Endodermal cell (in vitro differentiated cells): ENCODE measurements at regions not wholly inside any gene's neighbourhood (a gene's known extent, or its start where the extent isn't known, plus 50 kb on each side); places are given as distances from the start of the nearest gene placed in this dataset.

Experiments used
- DNase-seq: peaks from one replicate; pipeline ENCODE4 v3.0.0-alpha.2; 2017
- H3K27ac ChIP-seq: 2 replicates; pipeline ENCODE4 v1.5.1; 2013; ENCODE audit warnings: mild to moderate bottlenecking, low read depth, low read length, moderate library complexity
- H3K27me3 ChIP-seq: 2 replicates; pipeline ENCODE4 v1.6.1; 2013; ENCODE audit warnings: mild to moderate bottlenecking, low read length, moderate library complexity; ENCODE audit not compliant: insufficient read depth, control insufficient read depth, poor library complexity, severe bottlenecking
- H3K36me3 ChIP-seq: 2 replicates; pipeline ENCODE4 v1.7.0; 2013; ENCODE audit warnings: mild to moderate bottlenecking, low read length, moderate library complexity; ENCODE audit not compliant: control insufficient read depth, insufficient read depth
- H3K4me1 ChIP-seq: one replicate; pipeline ENCODE4 v1.7.0; 2013; ENCODE audit warnings: low read length; ENCODE audit not compliant: control insufficient read depth, insufficient read depth
- H3K4me3 ChIP-seq: 2 replicates; pipeline ENCODE4 v1.5.1; 2013; ENCODE audit warnings: mild to moderate bottlenecking, low read length, moderate library complexity
- H3K9ac ChIP-seq: 2 replicates; pipeline ENCODE4 v1.6.1; 2013; ENCODE audit warnings: mild to moderate bottlenecking, low read length, moderate library complexity; ENCODE audit not compliant: poor library complexity, severe bottlenecking; ENCODE audit errors: extremely low read depth
- H3K9me3 ChIP-seq: 2 replicates; pipeline ENCODE4 v1.6.1; 2013; ENCODE audit warnings: mild to moderate bottlenecking, low read length, moderate library complexity; ENCODE audit not compliant: control insufficient read depth
- H3K27ac Mint-ChIP-seq: 2 replicates; pipeline ENCODE4 v1.8.0; 2020; ENCODE audit warnings: mixed read lengths
- H3K27me3 Mint-ChIP-seq: 2 replicates; pipeline ENCODE4 v1.8.0; 2021; ENCODE audit warnings: mild to moderate bottlenecking, mixed read lengths; ENCODE audit not compliant: insufficient read depth
- H3K36me3 Mint-ChIP-seq: 2 replicates; pipeline ENCODE4 v1.8.0; 2020; ENCODE audit warnings: low read depth, mixed read lengths
- H3K4me1 Mint-ChIP-seq: 2 replicates; pipeline ENCODE4 v1.8.0; 2020; ENCODE audit warnings: mixed read lengths
- H3K4me3 Mint-ChIP-seq: 2 replicates; pipeline ENCODE4 v1.8.0; 2020; ENCODE audit warnings: mild to moderate bottlenecking, moderate library complexity, mixed read lengths
- H3K9me3 Mint-ChIP-seq: 2 replicates; pipeline ENCODE4 v1.8.0; 2020; ENCODE audit warnings: mild to moderate bottlenecking, mixed read lengths
- WGBS, 2 experiments: methylation state at CpG; one replicate each; pipeline versions ENCODE4 v1.1.5 to v1.1.7; 2013; ENCODE audit warnings: missing lambda C conversion rate in 2 of 2, mixed read lengths in 1 of 2; ENCODE audit not compliant: insufficient coverage in 1 of 2, insufficient read length in 1 of 2; 5-methylcytosine and 5-hydroxymethylcytosine counted together
- TF ChIP-seq, protein P1 (sequence below): fragments of 200-600 bp; sonication (generic); conservative IDR thresholded peaks from 2 replicates; pipeline ENCODE4 v1.5.0; 2021; ENCODE audit warnings: antibody characterized with exemption, mild to moderate bottlenecking

DNA sequence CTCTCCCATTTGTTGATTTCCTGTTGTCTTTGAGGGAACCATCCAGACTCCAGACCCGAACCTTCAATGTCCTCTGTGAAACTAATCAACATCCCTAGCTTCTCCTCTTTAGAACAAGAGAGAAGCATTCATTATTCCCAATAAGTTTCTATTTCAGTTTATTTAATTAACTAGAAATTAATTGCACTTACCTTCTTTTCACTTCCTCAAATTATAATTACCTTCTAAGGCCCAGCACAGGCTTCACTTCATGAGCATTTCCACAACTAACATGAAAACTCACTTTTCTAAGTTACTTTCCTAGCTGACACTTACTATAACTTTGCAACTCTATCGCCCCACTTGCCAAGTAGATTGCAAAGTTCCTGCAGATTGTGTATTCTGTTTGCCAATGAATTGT, 71.6 kb upstream of the HTR2A start:
- H3K4me3 ChIP-seq = no peak overlapping the region

DNA sequence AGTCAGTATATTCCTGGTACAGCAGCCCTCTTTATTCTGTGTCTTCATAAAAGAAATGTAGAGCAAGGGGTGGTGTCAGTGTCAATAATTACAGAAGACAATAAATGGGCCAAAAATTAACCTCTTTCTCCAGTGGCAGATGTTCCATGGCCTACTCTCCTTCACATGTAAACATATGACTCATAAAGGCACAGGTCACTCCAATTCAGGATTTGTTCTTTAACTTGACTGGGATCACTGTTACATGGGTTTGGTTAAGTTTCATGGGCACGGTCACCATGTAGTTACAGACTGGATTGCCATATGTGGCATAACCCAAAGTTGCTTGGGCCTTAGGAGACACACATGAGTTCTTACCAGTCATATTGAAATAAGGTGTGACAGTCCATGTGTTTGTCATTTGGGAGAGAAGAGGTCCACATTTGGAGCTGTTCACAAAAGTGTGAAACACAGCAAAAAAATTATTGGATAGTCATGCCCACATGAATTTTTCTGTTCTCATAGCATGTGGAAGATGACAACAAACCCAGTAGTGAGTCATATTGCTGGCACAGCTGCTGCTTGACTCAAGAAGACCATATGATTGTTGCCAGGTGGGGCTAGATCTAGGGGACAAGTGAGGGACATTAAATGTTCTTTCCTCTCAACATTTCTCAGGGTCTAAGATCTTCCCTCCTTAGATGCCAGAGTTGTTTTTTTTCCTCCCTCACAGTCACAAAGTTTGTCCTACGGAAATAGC, 68.1 kb upstream of the HTR2A start:
- no peaks in the 10 kb centered on the region for H3K9me3 ChIP-seq
- no peak overlapping the region for H3K4me3 ChIP-seq
- TF ChIP-seq, protein P1, sequence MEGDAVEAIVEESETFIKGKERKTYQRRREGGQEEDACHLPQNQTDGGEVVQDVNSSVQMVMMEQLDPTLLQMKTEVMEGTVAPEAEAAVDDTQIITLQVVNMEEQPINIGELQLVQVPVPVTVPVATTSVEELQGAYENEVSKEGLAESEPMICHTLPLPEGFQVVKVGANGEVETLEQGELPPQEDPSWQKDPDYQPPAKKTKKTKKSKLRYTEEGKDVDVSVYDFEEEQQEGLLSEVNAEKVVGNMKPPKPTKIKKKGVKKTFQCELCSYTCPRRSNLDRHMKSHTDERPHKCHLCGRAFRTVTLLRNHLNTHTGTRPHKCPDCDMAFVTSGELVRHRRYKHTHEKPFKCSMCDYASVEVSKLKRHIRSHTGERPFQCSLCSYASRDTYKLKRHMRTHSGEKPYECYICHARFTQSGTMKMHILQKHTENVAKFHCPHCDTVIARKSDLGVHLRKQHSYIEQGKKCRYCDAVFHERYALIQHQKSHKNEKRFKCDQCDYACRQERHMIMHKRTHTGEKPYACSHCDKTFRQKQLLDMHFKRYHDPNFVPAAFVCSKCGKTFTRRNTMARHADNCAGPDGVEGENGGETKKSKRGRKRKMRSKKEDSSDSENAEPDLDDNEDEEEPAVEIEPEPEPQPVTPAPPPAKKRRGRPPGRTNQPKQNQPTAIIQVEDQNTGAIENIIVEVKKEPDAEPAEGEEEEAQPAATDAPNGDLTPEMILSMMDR = no peak
- no peak for DNase-seq
- Mint-ChIP-seq H3K4me1 (no peaks in the 10 kb centered on the region), H3K27ac (no peak overlapping the region), H3K27me3 (no peaks in the 10 kb centered on the region), H3K36me3 (no peaks in the 10 kb centered on the region), H3K9me3 (no peaks in the 10 kb centered on the region), H3K4me3 (no peak overlapping the region)
- H3K27me3 ChIP-seq = no peaks in the 10 kb centered on the region
- 0 to 45% methylated on average over 1 to 2 of the region's 2 CpGs for WGBS, 2 experiments
- H3K36me3 ChIP-seq = no peaks in the 10 kb centered on the region
- no peak overlapping the region for H3K27ac ChIP-seq
- H3K9ac ChIP-seq = no peak overlapping the region
- no peaks in the 10 kb centered on the region for H3K4me1 ChIP-seq

More for the DNA sequence above, 71.6 kb upstream of the HTR2A start:
- no peaks in the 10 kb centered on the region for H3K27me3 Mint-ChIP-seq
- H3K9ac ChIP-seq = no peak overlapping the region
- H3K36me3 ChIP-seq = no peaks in the 10 kb centered on the region
- H3K36me3 Mint-ChIP-seq = no peaks in the 10 kb centered on the region
- H3K4me3 Mint-ChIP-seq = no peak overlapping the region
- no peaks in the 10 kb centered on the region for H3K9me3 ChIP-seq
- no peak for DNase-seq
- H3K27me3 ChIP-seq = no peaks in the 10 kb centered on the region
- H3K27ac Mint-ChIP-seq = no peak overlapping the region
- no peak overlapping the region for H3K27ac ChIP-seq
- TF ChIP-seq, protein P1 = no peak
- no peaks in the 10 kb centered on the region for H3K4me1 ChIP-seq
- H3K9me3 Mint-ChIP-seq = no peaks in the 10 kb centered on the region
- WGBS, 2 experiments = 82% methylated on average over 2 of the region's 2 CpGs; no CpG with 5 or more reads in 1 of the 2 experiments
- H3K4me1 Mint-ChIP-seq = no peaks in the 10 kb centered on the region

DNA sequence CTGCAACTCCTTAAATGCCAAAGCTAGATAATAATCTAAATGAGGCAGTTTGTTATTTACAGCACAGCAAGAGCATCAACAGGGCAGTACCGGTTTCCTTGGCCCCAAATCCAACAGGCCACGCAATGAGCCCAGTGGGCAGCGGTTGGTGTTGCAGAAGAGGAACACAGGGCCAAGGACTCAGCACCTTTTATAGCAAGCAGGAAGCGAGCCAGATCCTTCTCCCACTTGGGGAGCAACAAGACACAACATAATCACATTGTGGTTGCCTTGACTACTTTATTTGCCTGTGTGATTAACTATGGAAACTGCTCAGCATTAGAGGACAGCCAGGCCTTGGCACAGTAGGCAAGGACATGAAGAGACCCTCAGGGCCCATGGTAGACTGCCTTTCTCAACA, 67.1 kb upstream of the HTR2A start:
- Mint-ChIP-seq H3K27ac (no peak overlapping the region), H3K9me3 (no peaks in the 10 kb centered on the region), H3K27me3 (no peaks in the 10 kb centered on the region), H3K4me1 (no peaks in the 10 kb centered on the region), H3K36me3 (no peaks in the 10 kb centered on the region), H3K4me3 (no peak overlapping the region)
- Histone ChIP-seq H3K4me3 (no peak overlapping the region), H3K27ac (no peak overlapping the region), H3K36me3 (no peaks in the 10 kb centered on the region), H3K9me3 (no peaks in the 10 kb centered on the region), H3K4me1 (no peaks in the 10 kb centered on the region), H3K9ac (no peak overlapping the region), H3K27me3 (no peaks in the 10 kb centered on the region)
- TF ChIP-seq, protein P1 = no peak
- DNase-seq = no peak
- 88 to 95% methylated on average over 2 to 4 of the region's 4 CpGs for WGBS, 2 experiments
